Nephron progenitor cell (in vitro differentiated cells): ENCODE measurements at regions not wholly inside any gene's neighbourhood (a gene's known extent, or its start where the extent isn't known, plus 50 kb on each side); places are given as distances from the start of the nearest gene placed in this dataset.

Experiments used
- DNase-seq: peaks from one replicate; pipeline ENCODE4 v3.0.0; 2021
- H3K27ac Mint-ChIP-seq: 2 replicates; pipeline ENCODE4 v1.8.0; 2021; ENCODE audit warnings: mild to moderate bottlenecking, moderate library complexity, mixed read lengths
- H3K27me3 Mint-ChIP-seq: 2 replicates; pipeline ENCODE4 v1.8.0; 2021; ENCODE audit warnings: mild to moderate bottlenecking, low read depth, mixed read lengths; ENCODE audit not compliant: poor library complexity
- H3K36me3 Mint-ChIP-seq: 2 replicates; pipeline ENCODE4 v1.8.0; 2021; ENCODE audit warnings: low read depth, mixed read lengths
- H3K4me1 Mint-ChIP-seq: 2 replicates; pipeline ENCODE4 v1.8.0; 2021; ENCODE audit warnings: mixed read lengths
- H3K4me3 Mint-ChIP-seq: 2 replicates; pipeline ENCODE4 v1.8.0; 2021; ENCODE audit warnings: mild to moderate bottlenecking, moderate library complexity, mixed read lengths
- H3K9me3 Mint-ChIP-seq: 2 replicates; pipeline ENCODE4 v1.8.0; 2021; ENCODE audit warnings: mild to moderate bottlenecking, moderate library complexity, mixed read lengths
- TF ChIP-seq, protein P1 (sequence below): fragments of 200-600 bp; sonication (generic); IDR thresholded peaks from 2 replicates; pipeline ENCODE4 v1.5.0; 2021; ENCODE audit warnings: antibody characterized with exemption

DNA sequence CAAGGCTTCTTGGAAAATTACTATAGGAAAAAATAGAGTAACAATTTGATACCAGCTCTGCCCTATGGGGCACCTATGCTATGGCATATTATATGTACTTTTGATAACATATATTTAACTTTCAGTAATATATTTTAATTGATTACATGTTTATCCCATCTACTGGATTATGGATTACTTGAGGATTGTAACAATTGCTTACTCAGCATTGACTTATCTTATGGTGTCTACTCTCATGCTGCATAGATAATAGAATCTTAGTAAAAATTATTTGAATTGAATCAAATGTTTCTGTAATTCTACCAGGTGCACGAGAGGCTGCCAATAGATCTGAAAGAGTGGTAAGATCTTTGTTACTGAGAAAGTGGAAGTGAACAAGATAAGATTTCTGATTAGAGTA is 57.8 kb upstream of the CALCR start:
- peaks cover 6% of the 10 kb centered on the region for H3K27me3 Mint-ChIP-seq
- TF ChIP-seq, protein P1, sequence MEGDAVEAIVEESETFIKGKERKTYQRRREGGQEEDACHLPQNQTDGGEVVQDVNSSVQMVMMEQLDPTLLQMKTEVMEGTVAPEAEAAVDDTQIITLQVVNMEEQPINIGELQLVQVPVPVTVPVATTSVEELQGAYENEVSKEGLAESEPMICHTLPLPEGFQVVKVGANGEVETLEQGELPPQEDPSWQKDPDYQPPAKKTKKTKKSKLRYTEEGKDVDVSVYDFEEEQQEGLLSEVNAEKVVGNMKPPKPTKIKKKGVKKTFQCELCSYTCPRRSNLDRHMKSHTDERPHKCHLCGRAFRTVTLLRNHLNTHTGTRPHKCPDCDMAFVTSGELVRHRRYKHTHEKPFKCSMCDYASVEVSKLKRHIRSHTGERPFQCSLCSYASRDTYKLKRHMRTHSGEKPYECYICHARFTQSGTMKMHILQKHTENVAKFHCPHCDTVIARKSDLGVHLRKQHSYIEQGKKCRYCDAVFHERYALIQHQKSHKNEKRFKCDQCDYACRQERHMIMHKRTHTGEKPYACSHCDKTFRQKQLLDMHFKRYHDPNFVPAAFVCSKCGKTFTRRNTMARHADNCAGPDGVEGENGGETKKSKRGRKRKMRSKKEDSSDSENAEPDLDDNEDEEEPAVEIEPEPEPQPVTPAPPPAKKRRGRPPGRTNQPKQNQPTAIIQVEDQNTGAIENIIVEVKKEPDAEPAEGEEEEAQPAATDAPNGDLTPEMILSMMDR = no peak
- no peaks in the 10 kb centered on the region for H3K36me3 Mint-ChIP-seq
- no peak overlapping the region for H3K4me3 Mint-ChIP-seq
- no peaks in the 10 kb centered on the region for H3K9me3 Mint-ChIP-seq
- H3K27ac Mint-ChIP-seq = no peak overlapping the region
- no peak for DNase-seq
- H3K4me1 Mint-ChIP-seq = no peaks in the 10 kb centered on the region

DNA sequence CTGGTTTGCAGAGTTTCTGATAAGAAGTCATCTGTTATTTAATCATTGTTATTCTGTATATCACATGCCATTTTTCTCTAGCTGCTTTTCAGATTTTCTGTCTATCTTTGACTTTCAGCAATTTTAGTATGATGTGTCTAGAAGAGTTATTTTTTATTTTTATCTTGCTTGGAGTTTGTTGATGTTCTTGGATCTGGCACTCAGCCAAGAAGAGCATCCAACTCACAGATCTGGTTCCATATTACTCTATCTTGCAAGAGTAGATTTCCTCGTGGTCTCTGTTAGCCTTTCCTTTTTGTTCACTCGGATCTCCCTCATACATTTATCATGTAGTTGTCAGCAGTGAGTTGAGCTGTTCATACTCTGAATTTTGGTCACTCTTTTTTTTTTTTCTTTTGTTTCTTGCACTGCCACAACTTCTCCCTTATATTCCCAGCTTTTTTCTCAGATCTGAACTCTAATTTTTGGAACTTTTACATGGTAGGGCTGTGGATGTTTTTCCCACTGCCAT is 54.8 kb upstream of the CALCR start:
- TF ChIP-seq, protein P1 = no peak
- no peaks in the 10 kb centered on the region for H3K36me3 Mint-ChIP-seq
- no peak for DNase-seq
- no peak overlapping the region for H3K4me3 Mint-ChIP-seq
- H3K9me3 Mint-ChIP-seq = no peaks in the 10 kb centered on the region
- no peaks in the 10 kb centered on the region for H3K4me1 Mint-ChIP-seq
- no peak overlapping the region for H3K27ac Mint-ChIP-seq
- peaks cover under 1% of the 10 kb centered on the region for H3K27me3 Mint-ChIP-seq

DNA sequence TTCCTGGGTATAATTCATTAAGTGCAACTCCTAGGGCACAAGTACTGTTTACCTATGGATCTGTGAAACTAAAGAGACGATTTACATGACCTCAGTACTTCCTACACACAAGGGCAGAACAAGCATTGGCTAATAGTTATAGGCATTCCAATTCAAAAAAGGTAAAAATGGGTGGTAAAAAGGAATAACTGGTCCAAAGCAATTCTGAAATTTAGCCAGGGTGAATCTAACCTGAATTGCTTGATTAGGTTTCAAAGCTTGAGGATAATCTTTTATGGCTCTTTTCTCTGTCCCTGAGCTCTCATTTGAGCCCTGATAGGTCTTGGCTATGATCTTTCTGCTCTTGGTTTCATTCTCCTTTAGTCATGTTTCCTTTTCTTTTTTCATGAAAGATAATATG is 52.3 kb upstream of the CALCR start:
- Mint-ChIP-seq H3K4me3 (no peak overlapping the region), H3K27me3 (no peaks in the 10 kb centered on the region)

More for the DNA sequence above, 52.3 kb upstream of the CALCR start:
- DNase-seq = no peak
- Mint-ChIP-seq H3K27ac (no peak overlapping the region), H3K9me3 (no peaks in the 10 kb centered on the region), H3K4me1 (peaks cover 5% of the 10 kb centered on the region), H3K36me3 (no peaks in the 10 kb centered on the region)
- TF ChIP-seq, protein P1 = no peak
